HG03025 (cell line): ENCODE measurements at regions not wholly inside any gene's neighbourhood (a gene's known extent, or its start where the extent isn't known, plus 50 kb on each side); places are given as distances from the start of the nearest gene placed in this dataset.

ENCODE experiments used
- ATAC-seq: cut with Tn5 transposase; IDR thresholded peaks from one replicate; pipeline ENCODE4 v1.9.1; 2021; ENCODE audit warnings: mild to moderate bottlenecking, moderate library complexity; ENCODE audit not compliant: unreplicated experiment, low FRiP score

GRCh38 chr18:43703050-43703449 lies 425.8 kb upstream of the SYT4 start:
- no peak for ATAC-seq

- ATAC-seq: no peak
These were observed 428.6 kb upstream of the SYT4 start for GRCh38 chr18:43705850-43706249.

GRCh38 chr18:43710135-43710534 lies 432.8 kb upstream of the SYT4 start:
- no peak for ATAC-seq

GRCh38 chr18:43714343-43715010 lies 437.2 kb upstream of the SYT4 start:
- no peak for ATAC-seq

GRCh38 chr18:43719267-43719795 lies 442.0 kb upstream of the SYT4 start:
- no peak for ATAC-seq

GRCh38 chr18:43720041-43720440 lies 442.8 kb upstream of the SYT4 start:
- ATAC-seq: no peak

GRCh38 chr18:43735570-43735969 lies 458.3 kb upstream of the SYT4 start:
- ATAC-seq: no peak

GRCh38 chr18:43744960-43745745 lies 467.9 kb upstream of the SYT4 start:
- ATAC-seq: no peak

- ATAC-seq: no peak
These were observed 473.9 kb upstream of the SYT4 start for GRCh38 chr18:43751203-43751602.

- ATAC-seq: no peak
These were observed 474.5 kb upstream of the SYT4 start for GRCh38 chr18:43751835-43752234.

- ATAC-seq: no peak
These were observed 480.0 kb upstream of the SYT4 start for GRCh38 chr18:43757273-43757672.

GRCh38 chr18:43758734-43759133 lies 481.4 kb upstream of the SYT4 start:
- no peak for ATAC-seq

- no peak for ATAC-seq
These were observed 482.7 kb upstream of the SYT4 start for GRCh38 chr18:43760010-43760409.

GRCh38 chr18:43772907-43773306 lies 495.6 kb upstream of the SYT4 start:
- no peak for ATAC-seq

GRCh38 chr18:43774497-43774896 lies 497.2 kb upstream of the SYT4 start:
- no peak for ATAC-seq

- ATAC-seq: no peak
These were observed 498.3 kb upstream of the SYT4 start for GRCh38 chr18:43775591-43775990.

- ATAC-seq: no peak
These were observed 499.7 kb upstream of the SYT4 start for GRCh38 chr18:43776997-43777396.

- ATAC-seq: no peak
These were observed 500.5 kb upstream of the SYT4 start for GRCh38 chr18:43777636-43778304.

- ATAC-seq: no peak
These were observed 503.6 kb upstream of the SYT4 start for GRCh38 chr18:43780782-43781340.

GRCh38 chr18:43785158-43785557 lies 507.9 kb upstream of the SYT4 start:
- no peak for ATAC-seq

- ATAC-seq: no peak
These were observed 509.6 kb upstream of the SYT4 start for GRCh38 chr18:43786893-43787292.
